Naive thymus-derived CD4-positive, alpha-beta T cell (primary cell): ENCODE measurements at regions not wholly inside any gene's neighbourhood (a gene's known extent, or its start where the extent isn't known, plus 50 kb on each side); places are given as distances from the start of the nearest gene placed in this dataset.

Experiments
- ATAC-seq: fragments of 150-1000 bp; cut with Tn5 transposase; 2 replicates; pipeline ENCODE4 v1.10.0; 2021; ENCODE audit warnings: mild to moderate bottlenecking, moderate library complexity
- CTCF ChIA-PET: fragments of 350-600 bp; sonication (Branson Sonifier 250); formaldehyde crosslinking; loops from one replicate; lab custom pipeline; 2021; ENCODE audit warnings: antibody characterized with exemption; lab: Charles Lee
- POLR2A ChIA-PET: fragments of 350-600 bp; sonication (Branson Sonifier 250); formaldehyde crosslinking; loops from one replicate; lab custom pipeline; 2021; ENCODE audit warnings: antibody characterized with exemption, inconsistent platforms; lab: Charles Lee
- DNase-seq, 9 donors: peaks; one replicate each; pipeline versions ENCODE4 v3.0.0 to v3.0.0-alpha.2; 2020 to 2022; ENCODE audit warnings: mixed read lengths in 1 of 9
- H3K27ac ChIP-seq: one replicate; pipeline ENCODE4 v1.7.0; 2013; ENCODE audit warnings: mild to moderate bottlenecking, low read depth, low read length, moderate library complexity
- H3K27me3 ChIP-seq, 2 donors: one replicate each; pipeline ENCODE4 v1.7.0; 2013; ENCODE audit warnings: low read length in 2 of 2, mild to moderate bottlenecking in 2 of 2, moderate library complexity in 2 of 2; ENCODE audit not compliant: control insufficient read depth in 2 of 2, insufficient read depth in 2 of 2
- H3K36me3 ChIP-seq, 3 experiments: 1 replicate in 2 of 3; 2 replicates in 1 of 3; pipeline ENCODE4 v1.7.0; 2013; ENCODE audit warnings: low read length in 3 of 3, mild to moderate bottlenecking in 3 of 3, moderate library complexity in 1 of 3; ENCODE audit not compliant: insufficient read depth in 3 of 3, control insufficient read depth in 2 of 3
- H3K4me1 ChIP-seq, 2 donors: one replicate each; pipeline ENCODE4 v1.7.0; 2013; ENCODE audit warnings: low read length in 2 of 2, mild to moderate bottlenecking in 2 of 2, moderate library complexity in 1 of 2; ENCODE audit not compliant: control insufficient read depth in 2 of 2, insufficient read depth in 2 of 2
- H3K4me3 ChIP-seq: 2 replicates; pipeline ENCODE4 v1.7.0; 2013; ENCODE audit warnings: mild to moderate bottlenecking, low read length
- H3K9me3 ChIP-seq, 3 experiments: 1 replicate in 2 of 3; 2 replicates in 1 of 3; pipeline ENCODE4 v1.7.0; 2013; ENCODE audit warnings: low read length in 3 of 3; ENCODE audit not compliant: control insufficient read depth in 2 of 3
- H3K27ac Mint-ChIP-seq, 9 donors: one replicate each; pipeline ENCODE4 v1.8.0; 2020 to 2022; ENCODE audit warnings: mixed read lengths in 9 of 9, mild to moderate bottlenecking in 8 of 9, moderate library complexity in 5 of 9, inconsistent platforms in 2 of 9
- H3K27me3 Mint-ChIP-seq, 5 donors: one replicate each; pipeline ENCODE4 v1.8.0; 2021 to 2022; ENCODE audit warnings: mixed read lengths in 5 of 5, mild to moderate bottlenecking in 1 of 5
- H3K36me3 Mint-ChIP-seq, 5 donors: one replicate each; pipeline ENCODE4 v1.8.0; 2020 to 2022; ENCODE audit warnings: mixed read lengths in 5 of 5, mild to moderate bottlenecking in 3 of 5, inconsistent platforms in 1 of 5
- H3K4me1 Mint-ChIP-seq, 7 donors: one replicate each; pipeline ENCODE4 v1.8.0; 2020 to 2022; ENCODE audit warnings: mixed read lengths in 7 of 7, mild to moderate bottlenecking in 3 of 7, inconsistent platforms in 1 of 7
- H3K4me3 Mint-ChIP-seq, 10 donors: one replicate each; pipeline ENCODE4 v1.8.0; 2020 to 2022; ENCODE audit warnings: mild to moderate bottlenecking in 10 of 10, mixed read lengths in 10 of 10, moderate library complexity in 6 of 10, inconsistent platforms in 2 of 10
- H3K9me3 Mint-ChIP-seq, 11 donors: one replicate each; pipeline ENCODE4 v1.8.0; 2020 to 2022; ENCODE audit warnings: mixed read lengths in 11 of 11, mild to moderate bottlenecking in 4 of 11, inconsistent platforms in 1 of 11, moderate library complexity in 1 of 11
- intact Hi-C, 2 donors: fragments of 100-400 bp; cut with micrococcal nuclease; formaldehyde crosslinking; loops; one replicate each; pipeline ENCODE4 v1.15.1; 2023

DNA sequence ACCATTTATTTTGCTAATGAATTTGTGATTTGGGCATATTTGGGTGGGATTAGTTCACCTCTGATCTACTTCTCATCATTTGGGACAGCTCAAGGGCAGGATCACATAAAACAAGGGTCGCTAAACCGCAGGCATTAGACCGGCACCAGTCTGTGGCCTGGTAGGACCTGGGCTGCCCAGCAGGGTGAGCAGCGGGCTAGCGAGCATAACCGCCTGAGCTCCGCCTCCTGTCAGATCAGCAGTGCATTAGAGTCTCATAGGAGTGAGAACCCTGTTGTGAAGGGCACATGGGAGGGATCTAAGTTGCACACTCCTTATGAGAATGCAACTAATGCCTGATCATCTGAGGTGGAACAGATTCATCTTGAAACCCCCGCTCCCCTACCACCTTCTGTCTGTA, 785.3 kb downstream of the TRHDE start:
- Histone ChIP-seq H3K27me3 (no peaks in the 10 kb centered on the region), H3K9me3 (no peaks in the 10 kb centered on the region), H3K27ac (no peak overlapping the region), H3K4me3 (no peak overlapping the region), H3K4me1 (no peaks in the 10 kb centered on the region), H3K36me3 (no peaks in the 10 kb centered on the region)
- Mint-ChIP-seq H3K36me3 (peaks cover 0 to 5% (median 0%) of the 10 kb centered on the region in 5 donors), H3K4me3 (no peak overlapping the region), H3K9me3 (peaks cover 0 to 28% (median 3%) of the 10 kb centered on the region in 11 donors), H3K27me3 (no peaks in the 10 kb centered on the region), H3K27ac (no peak overlapping the region), H3K4me1 (no peaks in the 10 kb centered on the region)
- ATAC-seq (no peak), DNase-seq (no peak)
- intact Hi-C loops, result no loop called here
- CTCF ChIA-PET, result interaction anchor here (0.6 kb wide), 1 partner anchor 13 kb away, joined by 4 read pairs; no protein-coding TSS in a partner anchor
- POLR2A ChIA-PET, result no interaction called here

DNA sequence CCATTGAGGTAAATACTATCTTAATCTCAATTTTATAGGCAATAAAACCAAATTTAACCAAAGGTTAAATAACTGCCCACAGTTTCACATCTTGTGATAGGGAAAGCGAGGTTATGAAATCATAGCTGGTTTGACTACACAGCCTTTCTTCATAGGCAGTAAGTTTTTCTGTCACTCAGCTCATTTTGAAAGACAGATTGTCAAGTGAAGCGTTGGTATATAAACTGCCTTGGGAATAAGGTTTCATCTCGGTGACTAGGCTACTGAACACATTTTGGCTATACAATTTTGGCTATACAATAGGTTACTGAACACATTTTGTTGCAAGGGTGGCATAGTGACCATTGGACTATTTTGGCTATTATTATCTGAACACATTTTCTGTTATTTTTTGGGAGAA, 793.7 kb downstream of the TRHDE start:
- Mint-ChIP-seq H3K36me3 (no peaks in the 10 kb centered on the region), H3K4me3 (no peak overlapping the region), H3K27ac (no peak overlapping the region), H3K4me1 (no peaks in the 10 kb centered on the region), H3K27me3 (no peaks in the 10 kb centered on the region), H3K9me3 (peaks cover 0 to 10% (median 2%) of the 10 kb centered on the region in 11 donors)
- Histone ChIP-seq H3K4me1 (no peaks in the 10 kb centered on the region), H3K36me3 (no peaks in the 10 kb centered on the region), H3K4me3 (no peak overlapping the region), H3K27me3 (no peaks in the 10 kb centered on the region), H3K9me3 (no peaks in the 10 kb centered on the region), H3K27ac (no peak overlapping the region)
- ATAC-seq, result no peak
- DNase-seq, result no peak
- POLR2A ChIA-PET, result no interaction called here
- CTCF ChIA-PET, result interaction anchor here (0.6 kb wide), 1 partner anchor 23 kb away, joined by 5 read pairs; no protein-coding TSS in a partner anchor
- intact Hi-C loops, result no loop called here

DNA sequence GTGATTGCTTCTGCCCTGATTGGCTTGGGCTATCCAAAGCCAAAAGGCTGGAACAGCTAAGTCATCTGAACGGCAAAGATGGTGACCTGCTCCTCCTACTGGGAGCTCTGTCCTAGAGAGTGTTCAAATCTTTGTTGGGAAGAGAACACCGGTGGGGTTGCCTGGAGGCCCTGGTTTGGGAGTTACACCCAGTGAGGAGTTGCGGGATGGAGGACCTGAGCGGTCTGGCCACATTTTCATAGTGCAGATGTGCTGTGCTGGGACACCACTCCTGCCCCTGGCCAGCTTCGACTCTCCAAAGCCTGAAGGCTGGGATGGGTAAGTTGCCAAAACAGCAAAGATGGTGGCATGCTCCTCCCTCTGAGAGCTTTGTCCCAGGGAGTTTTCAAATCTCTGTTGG, 795.4 kb downstream of the TRHDE start:
- H3K4me3 ChIP-seq, result no peak overlapping the region
- H3K27me3 ChIP-seq, result no peaks in the 10 kb centered on the region
- no peaks in the 10 kb centered on the region for H3K4me1 ChIP-seq
- H3K4me1 Mint-ChIP-seq, result no peaks in the 10 kb centered on the region
- H3K9me3 Mint-ChIP-seq, result peaks cover 0 to 10% (median 5%) of the 10 kb centered on the region in 11 donors
- H3K4me3 Mint-ChIP-seq, result no peak overlapping the region
- DNase-seq (no peak), ATAC-seq (no peak)
- intact Hi-C loops, result no loop called here
- POLR2A ChIA-PET, result no interaction called here
- no peaks in the 10 kb centered on the region for H3K36me3 Mint-ChIP-seq
- H3K27ac ChIP-seq, result no peak overlapping the region
- CTCF ChIA-PET, result no interaction called here
- no peak overlapping the region for H3K27ac Mint-ChIP-seq
- H3K9me3 ChIP-seq, result no peaks in the 10 kb centered on the region
- H3K36me3 ChIP-seq, result no peaks in the 10 kb centered on the region
- H3K27me3 Mint-ChIP-seq, result no peaks in the 10 kb centered on the region

DNA sequence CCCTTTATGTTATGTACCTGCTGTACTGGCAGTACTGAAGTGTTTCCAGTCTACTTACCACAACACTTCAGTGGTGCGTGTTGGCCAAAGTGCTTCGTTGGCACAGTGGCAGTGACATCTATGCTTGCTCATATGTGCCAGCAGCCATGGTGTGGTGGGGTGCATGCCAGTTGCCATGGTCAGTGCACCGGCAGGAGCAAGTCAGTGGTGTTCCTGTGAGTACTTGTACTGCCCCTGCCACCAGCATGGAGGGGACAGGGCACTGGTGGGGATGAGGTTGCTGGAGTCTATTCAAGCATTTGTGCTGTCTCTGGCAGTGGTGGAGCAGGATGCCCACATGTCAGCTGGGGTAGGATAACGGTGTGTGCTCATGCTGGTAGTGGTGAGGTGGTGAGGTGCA, 800.0 kb downstream of the TRHDE start:
- H3K36me3 ChIP-seq, result no peaks in the 10 kb centered on the region
- DNase-seq, result no peak
- CTCF ChIA-PET, result no interaction called here

DNA sequence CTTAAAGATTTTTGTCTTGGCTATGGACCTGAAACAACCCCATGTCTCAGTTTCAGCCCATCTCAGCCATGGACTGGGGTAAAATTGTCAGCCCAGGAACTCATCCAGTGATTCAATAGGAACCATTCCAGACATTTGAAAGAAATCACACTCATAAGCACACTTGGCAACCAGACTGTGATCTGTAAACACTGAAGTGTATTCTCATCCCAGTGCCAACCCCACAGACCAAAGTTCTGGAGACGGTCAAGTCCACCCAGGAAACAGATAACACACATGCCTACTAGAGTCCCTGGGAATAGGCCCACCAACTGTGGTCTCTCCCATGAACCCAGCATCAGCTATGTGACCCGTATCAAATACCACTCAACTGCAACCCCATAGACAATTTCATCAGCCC, 804.6 kb downstream of the TRHDE start:
- ChIA-PET CTCF (no interaction called here), POLR2A (no interaction called here)
- DNase-seq (no peak), ATAC-seq (no peak)
- H3K27ac Mint-ChIP-seq, result no peak overlapping the region
- no peaks in the 10 kb centered on the region for H3K27me3 ChIP-seq
- no peaks in the 10 kb centered on the region for H3K27me3 Mint-ChIP-seq
- no peak overlapping the region for H3K4me3 ChIP-seq
- no peaks in the 10 kb centered on the region for H3K36me3 ChIP-seq
- no peaks in the 10 kb centered on the region for H3K4me1 Mint-ChIP-seq
- intact Hi-C loops, result no loop called here
- no peaks in the 10 kb centered on the region for H3K36me3 Mint-ChIP-seq
- no peak overlapping the region for H3K27ac ChIP-seq
- H3K4me3 Mint-ChIP-seq, result no peak overlapping the region
- H3K4me1 ChIP-seq, result no peaks in the 10 kb centered on the region
- peaks cover 0 to 20% (median 6%) of the 10 kb centered on the region in 11 donors for H3K9me3 Mint-ChIP-seq
- H3K9me3 ChIP-seq, result no peaks in the 10 kb centered on the region

More for the DNA sequence above, 800.0 kb downstream of the TRHDE start:
- Mint-ChIP-seq H3K27ac (no peak overlapping the region), H3K27me3 (no peaks in the 10 kb centered on the region), H3K9me3 (peaks cover 0 to 22% (median 8%) of the 10 kb centered on the region in 11 donors), H3K36me3 (no peaks in the 10 kb centered on the region), H3K4me1 (no peaks in the 10 kb centered on the region), H3K4me3 (no peak overlapping the region)
- Histone ChIP-seq H3K27ac (no peak overlapping the region), H3K4me1 (no peaks in the 10 kb centered on the region), H3K4me3 (no peak overlapping the region), H3K9me3 (no peaks in the 10 kb centered on the region), H3K27me3 (no peaks in the 10 kb centered on the region)
- POLR2A ChIA-PET, result no interaction called here
- no peak for ATAC-seq
- intact Hi-C loops, result no loop called here

DNA sequence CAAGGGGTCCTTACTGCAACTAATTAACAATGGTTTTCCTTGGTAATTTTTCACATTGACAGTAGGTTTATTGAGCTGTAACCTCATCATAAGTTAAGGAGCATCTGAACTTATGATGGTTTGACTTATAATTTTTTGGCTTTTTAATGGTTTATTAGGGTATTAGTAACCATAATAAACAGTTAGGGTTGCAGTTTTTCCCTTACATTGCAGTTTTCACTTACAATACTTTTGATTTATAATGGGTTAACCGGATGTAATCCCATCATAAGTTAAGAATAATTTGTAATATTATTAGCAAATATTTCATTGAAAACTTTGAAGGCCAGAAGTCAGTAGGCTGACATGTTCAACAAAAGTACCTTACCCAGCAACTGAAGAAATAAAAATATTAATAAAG, 811.6 kb downstream of the TRHDE start:
- H3K9me3 Mint-ChIP-seq, result peaks cover 2 to 24% (median 10%) of the 10 kb centered on the region in 11 donors
- no peaks in the 10 kb centered on the region for H3K27me3 Mint-ChIP-seq
- intact Hi-C loops, result no loop called here
- CTCF ChIA-PET, result no interaction called here
- Histone ChIP-seq H3K4me1 (no peaks in the 10 kb centered on the region), H3K27me3 (no peaks in the 10 kb centered on the region), H3K4me3 (no peak overlapping the region), H3K36me3 (no peaks in the 10 kb centered on the region), H3K27ac (no peak overlapping the region), H3K9me3 (no peaks in the 10 kb centered on the region)
- H3K36me3 Mint-ChIP-seq, result no peaks in the 10 kb centered on the region
- POLR2A ChIA-PET, result no interaction called here
- no peak overlapping the region for H3K4me3 Mint-ChIP-seq
- no peaks in the 10 kb centered on the region for H3K4me1 Mint-ChIP-seq
- DNase-seq (no peak), ATAC-seq (no peak)
- H3K27ac Mint-ChIP-seq, result no peak overlapping the region

DNA sequence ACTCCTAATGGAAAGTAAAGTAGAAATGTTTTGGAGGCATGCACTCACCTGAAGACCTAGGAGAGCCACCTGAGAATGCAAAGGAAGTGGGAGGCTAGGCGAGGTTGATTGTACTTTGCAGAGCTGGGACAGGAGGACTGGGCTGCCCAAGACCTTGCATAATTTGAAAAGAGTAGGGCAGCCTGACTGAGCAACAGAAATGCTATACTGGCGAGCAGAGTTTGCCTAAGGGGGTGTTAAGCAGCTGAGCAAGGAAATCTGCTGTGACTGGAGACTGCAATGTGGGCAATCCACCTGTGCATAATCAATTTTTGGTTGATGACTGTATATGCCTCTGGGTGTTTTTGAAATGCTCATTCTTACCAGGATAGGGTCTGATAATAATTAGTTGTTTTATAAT, 834.1 kb downstream of the TRHDE start:
- no peaks in the 10 kb centered on the region for H3K36me3 Mint-ChIP-seq
- ChIA-PET CTCF (no interaction called here), POLR2A (no interaction called here)
- H3K27ac Mint-ChIP-seq, result no peak overlapping the region
- Histone ChIP-seq H3K27ac (no peak overlapping the region), H3K9me3 (no peaks in the 10 kb centered on the region), H3K4me1 (no peaks in the 10 kb centered on the region), H3K4me3 (no peak overlapping the region), H3K36me3 (no peaks in the 10 kb centered on the region), H3K27me3 (no peaks in the 10 kb centered on the region)
- H3K4me3 Mint-ChIP-seq, result no peak overlapping the region
- intact Hi-C loops, result no loop called here
- H3K9me3 Mint-ChIP-seq, result peaks cover 0 to 33% (median 5%) of the 10 kb centered on the region in 11 donors
- DNase-seq (no peak), ATAC-seq (no peak)
- no peaks in the 10 kb centered on the region for H3K4me1 Mint-ChIP-seq
- no peaks in the 10 kb centered on the region for H3K27me3 Mint-ChIP-seq
